Activated CD8-positive, alpha-beta memory T cell treated with anti-CD3 and anti-CD28 coated beads for 48 hours (primary cell): ENCODE measurements at regions not wholly inside any gene's neighbourhood (a gene's known extent, or its start where the extent isn't known, plus 50 kb on each side); places are given as distances from the start of the nearest gene placed in this dataset.

ENCODE experiments used
- DNase-seq, 3 experiments: peaks; one replicate each; pipeline ENCODE4 v3.0.0-alpha.2; 2020; ENCODE audit warnings: low read depth in 2 of 3, low spot score in 2 of 3

DNA sequence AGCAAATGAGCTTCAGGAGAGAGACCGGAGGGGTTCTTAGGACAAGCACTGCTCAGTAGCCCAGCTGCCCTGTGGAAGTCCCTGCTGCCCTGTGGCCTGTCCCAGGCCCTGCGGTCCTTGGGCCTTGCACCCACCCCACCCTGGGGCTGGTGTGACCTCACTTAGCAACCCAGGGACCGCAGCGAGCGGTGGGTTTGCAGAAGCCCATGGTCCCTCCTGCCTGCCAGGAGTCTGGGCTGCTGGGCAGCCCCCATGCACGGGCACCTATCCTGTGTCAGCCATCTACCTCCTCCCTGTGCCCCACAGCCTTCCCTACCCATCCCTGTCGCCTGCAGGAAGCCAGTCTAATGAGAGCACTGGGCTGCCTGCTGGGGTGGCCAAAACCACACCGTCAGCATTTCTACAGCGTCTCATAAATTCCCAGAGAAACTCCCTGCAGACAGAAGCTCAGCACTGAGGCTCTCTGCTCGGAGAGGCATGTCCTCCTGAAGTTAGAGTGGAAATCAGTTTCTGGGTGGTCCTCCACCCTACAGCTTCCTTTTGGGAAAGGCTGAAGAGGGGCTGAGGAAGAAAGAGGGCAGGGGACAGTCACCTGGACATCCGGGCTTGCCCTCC, 231.1 kb upstream of the HS6ST1 start:
- no peak for DNase-seq

- DNase-seq, result no peak
Observed at GRCh38 chr2:128550389-128550788, 231.7 kb upstream of the HS6ST1 start.

DNA sequence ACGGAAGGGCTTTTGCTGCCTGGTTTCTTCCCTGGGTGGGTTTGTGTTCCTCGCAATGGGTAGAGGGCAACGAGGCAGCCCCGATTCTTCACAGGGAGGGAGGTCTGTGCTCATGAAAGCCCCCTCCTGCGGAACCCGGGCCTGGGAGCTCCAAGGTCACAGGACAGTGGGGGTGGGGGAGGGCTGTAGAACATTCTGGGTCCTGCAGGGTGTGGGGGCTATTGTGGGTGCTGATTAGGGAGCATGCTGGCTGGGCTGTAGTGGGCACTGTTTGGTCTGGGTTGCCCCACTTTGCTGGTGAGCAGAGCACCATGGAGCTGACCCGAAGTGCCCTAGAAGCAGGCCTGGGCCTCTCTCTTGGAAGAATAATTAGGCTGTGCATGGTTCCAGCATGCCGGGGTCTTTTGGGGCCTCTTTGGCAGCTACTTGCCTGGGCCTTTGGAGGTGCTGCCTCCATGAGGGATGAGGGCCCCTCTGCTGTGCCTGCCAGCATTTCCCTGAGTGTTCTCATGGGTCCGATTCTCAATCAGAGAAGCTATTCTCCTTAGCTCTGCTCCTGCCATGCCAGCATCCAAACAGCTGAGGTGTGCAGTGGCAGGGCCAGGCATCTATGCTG, 232.2 kb upstream of the HS6ST1 start:
- DNase-seq, result no peak

- DNase-seq, result no peak
Observed at GRCh38 chr2:128551435-128551834, 232.8 kb upstream of the HS6ST1 start.

DNA sequence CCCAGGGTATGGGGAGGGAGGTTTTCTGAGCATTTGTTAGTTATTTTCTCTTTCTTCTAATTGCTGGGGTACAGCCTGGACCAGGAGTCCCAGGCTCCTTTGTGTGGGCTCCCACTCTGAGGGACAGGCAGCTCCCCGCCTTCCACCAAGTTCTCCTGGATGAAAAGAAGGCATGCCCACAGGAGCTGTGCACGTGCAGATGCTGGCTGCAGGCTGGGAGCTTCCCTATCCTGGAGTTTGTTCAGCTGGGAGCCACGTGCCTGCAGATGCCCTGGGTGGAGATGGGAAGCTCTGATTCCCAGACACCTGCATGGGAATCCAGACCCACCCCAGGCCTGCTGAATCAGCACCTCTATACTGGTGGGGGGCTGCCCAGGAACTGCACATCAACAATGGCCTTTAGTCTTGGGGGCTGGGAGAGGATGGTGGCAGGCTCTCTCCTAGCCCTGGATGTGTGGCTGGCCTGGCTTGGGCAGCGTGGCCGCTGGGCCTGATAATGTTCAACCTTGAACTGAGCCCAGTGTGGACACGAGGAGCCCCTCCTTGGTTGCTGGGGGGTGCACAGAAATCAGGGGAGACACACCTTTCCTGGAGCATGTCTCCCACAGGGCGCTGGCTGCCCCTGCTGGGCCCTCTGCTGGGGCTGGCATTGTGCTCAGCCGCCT, 233.6 kb upstream of the HS6ST1 start:
- DNase-seq, result no peak

GRCh38 chr2:128552806-128553551, 234.3 kb upstream of the HS6ST1 start:
- no peak for DNase-seq

DNA sequence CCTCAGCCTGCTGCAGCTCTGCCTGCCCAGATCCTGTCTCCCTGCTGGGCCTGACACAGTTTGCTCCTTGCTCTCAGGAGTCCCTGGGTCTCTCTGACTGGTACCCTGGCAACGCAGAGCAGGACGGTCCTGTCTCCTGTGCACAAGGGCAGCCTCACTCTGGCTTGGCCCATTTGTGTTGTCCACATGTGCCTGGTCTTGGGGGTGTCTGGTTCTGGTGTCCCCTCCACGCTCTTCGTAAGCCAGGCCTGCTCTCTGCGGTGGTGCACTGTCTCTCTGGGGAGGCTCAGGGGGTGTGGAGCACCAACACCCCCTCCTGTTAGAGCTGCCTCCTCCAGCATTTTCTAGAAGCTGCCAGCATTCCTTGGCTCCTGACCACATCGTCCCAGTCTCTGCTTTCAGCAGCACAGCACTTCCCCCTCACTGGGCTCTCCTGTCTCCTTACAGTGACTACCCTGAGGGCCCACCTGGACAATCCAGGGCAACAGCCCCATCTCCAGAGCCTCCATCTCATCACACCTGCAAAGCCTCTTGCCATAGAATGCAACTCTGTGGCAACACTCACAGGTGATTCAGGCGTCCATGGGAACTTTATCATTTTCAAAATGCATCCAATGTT, 235.6 kb upstream of the HS6ST1 start:
- DNase-seq, result no peak

DNA sequence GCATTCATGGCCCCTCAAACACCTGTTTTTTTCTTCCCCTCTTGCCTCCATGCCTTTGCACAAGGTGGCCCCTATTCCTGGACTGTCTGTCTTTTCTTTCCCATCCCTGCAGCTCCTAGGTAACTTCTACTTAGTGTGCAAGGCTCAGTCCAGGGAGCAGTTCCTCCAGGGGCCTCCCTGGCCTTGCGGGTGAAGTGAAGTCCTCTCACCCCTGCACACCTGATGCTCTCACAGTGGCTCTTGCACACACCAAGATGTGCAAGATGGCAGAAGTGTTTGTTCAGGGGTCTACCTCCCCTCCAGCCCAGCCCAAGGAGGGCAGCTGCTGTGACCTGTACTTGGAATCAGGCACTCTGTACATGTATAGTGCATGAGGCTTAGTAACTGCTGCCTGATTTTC, 236.8 kb upstream of the HS6ST1 start:
- DNase-seq, result no peak

- no peak for DNase-seq
Observed at GRCh38 chr2:128556089-128556488, 237.4 kb upstream of the HS6ST1 start.

- no peak for DNase-seq
Observed at GRCh38 chr2:128556633-128557032, 238.0 kb upstream of the HS6ST1 start.

- DNase-seq, result no peak
Observed at GRCh38 chr2:128557069-128557468, 238.4 kb upstream of the HS6ST1 start.

- DNase-seq, result no peak
Observed at GRCh38 chr2:128557831-128558241, 239.2 kb upstream of the HS6ST1 start.

- DNase-seq, result no peak
Observed at GRCh38 chr2:128558441-128558840, 239.8 kb upstream of the HS6ST1 start.

DNA sequence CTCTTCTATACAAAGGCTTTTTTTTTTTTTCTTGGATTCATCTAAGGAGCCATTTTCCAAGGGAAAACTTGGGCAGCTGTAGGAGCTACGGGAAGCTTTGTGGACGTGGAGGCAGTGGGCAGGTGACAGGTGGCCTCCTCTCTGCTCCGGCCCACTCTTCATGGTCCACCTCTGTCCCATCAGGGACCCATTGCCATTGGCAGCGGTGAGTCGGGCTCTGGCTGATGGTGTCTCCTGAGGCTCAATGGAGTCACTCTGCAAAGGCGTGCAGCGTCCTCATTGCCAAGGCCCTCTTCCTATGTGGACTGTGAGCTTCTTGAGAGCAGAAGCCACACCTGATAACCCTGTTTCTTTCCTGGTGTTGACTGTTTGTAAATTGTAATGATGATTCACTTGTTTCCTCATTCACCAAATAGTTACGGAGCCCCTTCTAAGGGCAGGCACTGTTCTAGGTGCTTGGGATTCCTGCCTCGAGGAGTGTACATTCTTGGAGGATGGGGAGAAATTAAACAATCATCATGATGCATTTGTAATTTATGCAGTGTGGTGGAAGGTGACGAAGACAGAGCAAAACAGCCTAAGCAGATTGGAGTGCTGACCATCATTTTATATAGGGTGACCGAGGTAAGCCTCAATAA, 240.3 kb upstream of the HS6ST1 start:
- no peak for DNase-seq

DNA sequence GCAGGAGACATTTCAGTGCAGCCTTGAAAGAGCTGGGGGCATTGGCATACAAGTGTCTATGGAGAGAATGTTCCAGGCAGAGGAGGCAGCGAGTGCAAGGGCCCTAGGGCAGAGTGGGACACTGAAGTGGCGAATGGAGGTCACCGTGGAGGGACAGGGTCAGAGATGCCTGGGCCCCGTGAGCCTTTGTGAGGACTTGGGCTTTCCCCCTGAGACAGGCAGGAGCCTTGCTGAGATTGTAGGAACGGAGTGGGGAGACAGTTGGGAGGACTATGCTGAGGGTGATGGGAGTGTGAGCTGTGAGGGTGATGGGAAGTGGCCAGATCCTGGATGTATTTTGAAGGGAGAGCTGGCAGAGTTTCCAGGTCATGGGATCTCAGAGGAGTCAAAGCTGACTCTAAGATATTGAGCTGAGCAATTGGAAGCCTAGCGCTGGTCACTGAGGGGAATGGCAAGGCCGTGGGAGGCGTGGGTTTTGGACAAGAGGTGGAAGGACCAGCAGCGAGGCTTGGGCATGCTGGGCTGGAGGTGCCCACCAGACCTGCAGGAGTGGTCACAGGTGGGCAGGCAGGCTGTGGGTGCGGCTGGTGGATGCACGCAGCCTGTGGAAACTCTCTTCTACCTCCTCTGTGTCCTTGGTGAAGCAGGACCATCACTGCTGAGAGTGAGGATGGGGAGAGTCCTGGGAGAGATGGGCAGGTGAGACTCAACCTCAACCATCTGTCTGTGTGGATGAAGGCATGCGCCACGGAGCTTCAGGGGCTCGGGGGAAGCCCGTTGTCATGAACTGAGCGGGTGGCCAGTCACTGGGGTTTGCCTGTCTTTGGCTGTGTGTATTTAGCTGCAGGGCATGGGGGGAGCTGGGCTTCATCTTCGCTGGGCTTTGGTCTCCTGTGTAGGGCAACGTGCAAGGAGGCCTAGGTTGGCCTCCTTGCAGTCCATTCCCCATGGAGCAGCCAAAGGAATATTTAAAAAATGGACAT, 241.2 kb upstream of the HS6ST1 start:
- DNase-seq, result no peak

DNA sequence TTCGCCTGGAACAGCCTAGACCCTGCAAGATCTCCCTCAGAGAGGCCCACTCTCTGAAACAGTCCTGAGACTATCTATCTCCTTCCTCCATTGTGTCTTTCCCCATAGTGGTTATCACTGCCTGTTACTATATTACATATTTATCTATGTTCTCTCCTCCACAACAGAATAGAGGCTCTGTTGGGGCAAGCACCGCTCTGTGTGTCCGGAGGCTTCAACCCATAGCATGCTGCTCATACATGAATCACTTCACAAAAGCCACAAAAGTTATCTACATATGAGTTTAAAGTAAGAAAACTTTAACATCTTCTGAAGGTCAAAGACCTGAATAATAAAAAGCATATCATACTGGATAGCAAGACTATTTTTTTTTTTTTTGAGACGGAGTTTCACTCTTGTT, 242.1 kb upstream of the HS6ST1 start:
- DNase-seq, result no peak

GRCh38 chr2:128562471-128563347, 244.0 kb upstream of the HS6ST1 start:
- DNase-seq, result no peak

DNA sequence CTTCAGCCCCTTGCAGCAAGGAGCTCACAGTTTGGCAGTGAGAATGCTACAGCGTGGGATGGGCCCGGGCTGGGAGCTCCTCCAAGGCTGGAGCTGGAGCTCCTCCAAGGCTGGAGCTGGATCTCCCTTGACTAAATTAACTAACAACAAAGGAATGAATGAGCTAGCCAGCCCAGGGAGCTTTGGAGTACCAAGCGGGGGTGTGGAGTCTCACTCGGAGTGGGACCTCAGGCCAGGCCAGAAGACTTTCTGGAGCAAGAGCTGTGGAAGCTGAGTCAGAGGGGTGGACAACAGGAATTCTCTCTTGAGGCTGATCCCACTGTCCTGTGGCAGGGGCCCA, 244.7 kb upstream of the HS6ST1 start:
- no peak for DNase-seq

DNA sequence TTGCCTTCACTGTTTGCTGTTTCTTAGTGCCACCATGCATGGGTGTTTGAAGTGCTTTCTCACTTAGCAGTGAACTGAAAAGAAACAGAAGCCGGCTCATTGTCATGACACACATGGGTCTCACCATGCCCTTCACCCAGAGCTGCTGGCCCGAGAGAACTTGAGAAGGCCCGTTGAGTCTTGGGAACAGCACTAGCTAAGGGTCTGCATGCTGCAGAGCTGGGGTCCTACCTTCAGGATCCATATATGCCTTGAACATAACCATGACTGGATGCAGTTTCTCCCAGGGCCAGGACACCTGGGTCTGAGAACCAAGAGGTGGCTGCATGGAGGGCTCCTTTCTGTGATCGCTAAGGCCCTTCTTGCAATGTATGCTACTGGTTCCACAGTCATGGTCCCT, 245.5 kb upstream of the HS6ST1 start:
- no peak for DNase-seq
